NCI-H748 treated with DMSO at 0.1 percent for 48 hours (cell line): ENCODE measurements at regions not wholly inside any gene's neighbourhood (a gene's known extent, or its start where the extent isn't known, plus 50 kb on each side); places are given as distances from the start of the nearest gene placed in this dataset.

Experiments
- DNase-seq: peaks from one replicate; lab custom pipeline; 2025; lab: John Stamatoyannopoulos, UW

GRCh38 chr1:80418134-80418533 lies 1382.6 kb upstream of the ADGRL2 start:
- DNase-seq, result no peak

GRCh38 chr1:80417671-80418070 lies 1383.1 kb upstream of the ADGRL2 start:
- no peak for DNase-seq

GRCh38 chr1:80413969-80414368 lies 1386.8 kb upstream of the ADGRL2 start:
- DNase-seq, result no peak

GRCh38 chr1:80410233-80410632 lies 1390.5 kb upstream of the ADGRL2 start:
- no peak for DNase-seq

GRCh38 chr1:80403471-80403893 lies 1397.0 kb upstream of the ADGRL4 start:
- DNase-seq, result no peak

GRCh38 chr1:80402625-80403024 lies 1396.1 kb upstream of the ADGRL4 start:
- no peak for DNase-seq

- DNase-seq, result no peak
Measured at GRCh38 chr1:80401757-80402156, 1395.2 kb upstream of the ADGRL4 start.

- no peak for DNase-seq
Measured at GRCh38 chr1:80392529-80392928, 1386.0 kb upstream of the ADGRL4 start.

GRCh38 chr1:80385650-80386049 lies 1379.1 kb upstream of the ADGRL4 start:
- no peak for DNase-seq

GRCh38 chr1:80384959-80385358 lies 1378.4 kb upstream of the ADGRL4 start:
- DNase-seq, result no peak

GRCh38 chr1:80384083-80384830 lies 1377.7 kb upstream of the ADGRL4 start:
- DNase-seq, result no peak

GRCh38 chr1:80375662-80376061 lies 1369.1 kb upstream of the ADGRL4 start:
- DNase-seq, result no peak

GRCh38 chr1:80375109-80375508 lies 1368.6 kb upstream of the ADGRL4 start:
- no peak for DNase-seq

GRCh38 chr1:80369780-80370179 lies 1363.2 kb upstream of the ADGRL4 start:
- DNase-seq, result no peak

GRCh38 chr1:80367058-80367457 lies 1360.5 kb upstream of the ADGRL4 start:
- DNase-seq, result no peak

- DNase-seq, result no peak
Measured at GRCh38 chr1:80365359-80366021, 1359.0 kb upstream of the ADGRL4 start.

- no peak for DNase-seq
Measured at GRCh38 chr1:80363689-80364475, 1357.4 kb upstream of the ADGRL4 start.

GRCh38 chr1:80359666-80360065 lies 1353.1 kb upstream of the ADGRL4 start:
- no peak for DNase-seq

- DNase-seq, result no peak
Measured at GRCh38 chr1:80349218-80349617, 1342.7 kb upstream of the ADGRL4 start.

GRCh38 chr1:80341021-80341420 lies 1334.5 kb upstream of the ADGRL4 start:
- no peak for DNase-seq

- no peak for DNase-seq
Measured at GRCh38 chr1:80318108-80318507, 1311.6 kb upstream of the ADGRL4 start.

GRCh38 chr1:80310703-80311245 lies 1304.2 kb upstream of the ADGRL4 start:
- DNase-seq, result no peak

GRCh38 chr1:80305466-80305865 lies 1298.9 kb upstream of the ADGRL4 start:
- DNase-seq, result no peak
